Trophoblast cell (in vitro differentiated cells and primary cell): ENCODE measurements at regions not wholly inside any gene's neighbourhood (a gene's known extent, or its start where the extent isn't known, plus 50 kb on each side); places are given as distances from the start of the nearest gene placed in this dataset.

Source experiments
- DNase-seq, 2 donors: peaks; one replicate each; pipeline ENCODE4 v3.0.0-alpha.2; 2016
- H2AFZ ChIP-seq: 2 replicates; pipeline ENCODE4 v1.6.1; 2013; ENCODE audit warnings: low read length, moderate library complexity, mild to moderate bottlenecking; ENCODE audit not compliant: insufficient read depth, poor library complexity
- H2AK5ac ChIP-seq: 2 replicates; pipeline ENCODE4 v1.6.1; 2013; ENCODE audit warnings: mild to moderate bottlenecking, low read length
- H2BK120ac ChIP-seq: 2 replicates; pipeline ENCODE4 v1.6.1; 2013; ENCODE audit warnings: low read length, mild to moderate bottlenecking, moderate library complexity; ENCODE audit not compliant: insufficient read depth, poor library complexity
- H2BK12ac ChIP-seq: 2 replicates; pipeline ENCODE4 v1.6.1; 2013; ENCODE audit warnings: mild to moderate bottlenecking, low read length, moderate library complexity
- H2BK5ac ChIP-seq: 2 replicates; pipeline ENCODE4 v1.6.1; 2013; ENCODE audit warnings: low read length, low read depth, moderate library complexity, mild to moderate bottlenecking; ENCODE audit not compliant: poor library complexity
- H3K14ac ChIP-seq: 2 replicates; pipeline ENCODE4 v1.6.1; 2013; ENCODE audit warnings: mild to moderate bottlenecking, low read length
- H3K18ac ChIP-seq: 2 replicates; pipeline ENCODE4 v1.6.1; 2013; ENCODE audit warnings: mild to moderate bottlenecking, low read length
- H3K23ac ChIP-seq: 2 replicates; pipeline ENCODE4 v1.6.1; 2013; ENCODE audit warnings: low read length
- H3K27ac ChIP-seq: 2 replicates; pipeline ENCODE4 v1.5.1; 2013; ENCODE audit warnings: low read depth, mild to moderate bottlenecking, inconsistent platforms, low read length, moderate library complexity
- H3K27me3 ChIP-seq: 2 replicates; pipeline ENCODE4 v1.6.1; 2013; ENCODE audit warnings: inconsistent platforms, mild to moderate bottlenecking, low read length, moderate library complexity; ENCODE audit not compliant: insufficient read depth
- H3K36me3 ChIP-seq, 2 experiments: 1 replicate in 1 of 2; 2 replicates in 1 of 2; pipeline ENCODE4 v1.6.1; 2013; ENCODE audit warnings: low read length in 2 of 2, mild to moderate bottlenecking in 2 of 2, moderate library complexity in 1 of 2; ENCODE audit not compliant: insufficient read depth in 2 of 2, control insufficient read depth in 1 of 2
- H3K4ac ChIP-seq: 2 replicates; pipeline ENCODE4 v1.6.1; 2013; ENCODE audit warnings: low read depth, mild to moderate bottlenecking, low read length, moderate library complexity
- H3K4me1 ChIP-seq, 2 experiments: 1 replicate in 1 of 2; 2 replicates in 1 of 2; pipeline ENCODE4 v1.6.1; 2013; ENCODE audit warnings: low read length in 2 of 2, mild to moderate bottlenecking in 2 of 2, moderate library complexity in 1 of 2; ENCODE audit not compliant: insufficient read depth in 2 of 2, control insufficient read depth in 1 of 2
- H3K4me2 ChIP-seq: 2 replicates; pipeline ENCODE4 v1.6.1; 2013; ENCODE audit warnings: inconsistent platforms, mild to moderate bottlenecking, low read length, moderate library complexity
- H3K4me3 ChIP-seq: 2 replicates; pipeline ENCODE4 v1.5.1; 2013; ENCODE audit warnings: mild to moderate bottlenecking, low read depth, low read length, inconsistent platforms
- H3K79me1 ChIP-seq: one replicate; pipeline ENCODE4 v1.6.1; 2013; ENCODE audit warnings: low read length
- H3K79me2 ChIP-seq: 2 replicates; pipeline ENCODE4 v1.6.1; 2013; ENCODE audit warnings: low read length, mild to moderate bottlenecking; ENCODE audit not compliant: control insufficient read depth, insufficient read depth, poor library complexity
- H3K9ac ChIP-seq: 2 replicates; pipeline ENCODE4 v1.6.1; 2013; ENCODE audit warnings: mild to moderate bottlenecking, low read length
- H3K9me3 ChIP-seq: 2 replicates; pipeline ENCODE4 v1.6.1; 2013; ENCODE audit warnings: low read depth, mild to moderate bottlenecking, control low read depth, inconsistent platforms, low read length; ENCODE audit not compliant: insufficient read depth
- H4K12ac ChIP-seq: 2 replicates; pipeline ENCODE4 v1.6.1; 2013; ENCODE audit warnings: low read depth, mild to moderate bottlenecking, low read length, moderate library complexity
- H4K8ac ChIP-seq: 2 replicates; pipeline ENCODE4 v1.6.1; 2013; ENCODE audit warnings: low read depth, mild to moderate bottlenecking, low read length, moderate library complexity
- H4K91ac ChIP-seq: one replicate; pipeline ENCODE4 v1.6.1; 2013; ENCODE audit warnings: low read depth, mild to moderate bottlenecking, low read length, moderate library complexity
- WGBS: extraction: QIAGEN DNeasy Blood & Tissue Kit; methylation state at CpG from one replicate; pipeline ENCODE4 v1.1.7; 2013; ENCODE audit warnings: missing lambda C conversion rate; ENCODE audit not compliant: insufficient read length, insufficient coverage; ENCODE audit errors: extremely low coverage; 5-methylcytosine and 5-hydroxymethylcytosine counted together

DNA sequence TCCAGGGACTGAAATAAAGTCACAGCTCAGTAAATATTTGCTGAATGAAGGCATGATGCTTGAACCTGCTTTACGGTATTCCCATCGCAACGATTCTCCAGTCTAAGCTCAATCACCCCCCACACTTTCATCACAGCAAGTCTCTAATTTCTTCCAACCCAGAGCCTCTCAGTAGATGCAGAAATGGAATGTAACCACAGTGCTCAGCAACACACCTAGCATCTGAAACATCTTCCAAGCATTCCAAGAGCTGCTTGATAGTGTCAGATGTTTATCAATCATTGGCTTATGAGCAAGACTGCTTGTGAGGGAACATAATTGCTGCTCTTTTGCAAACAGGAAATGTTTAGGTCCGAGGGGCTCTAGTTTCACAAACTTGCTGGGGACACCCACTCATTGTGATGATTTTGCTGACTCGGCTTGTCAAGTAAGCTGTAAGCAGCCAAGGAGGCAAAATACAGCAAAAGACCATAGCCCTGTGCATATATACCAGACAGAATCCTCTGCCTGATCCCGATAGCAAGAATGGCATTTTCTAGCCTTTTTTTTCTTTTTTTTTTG lies 751.2 kb downstream of the NR2F2 start:
- no peak overlapping the region for H2BK120ac ChIP-seq
- no peak overlapping the region for H3K27ac ChIP-seq
- H3K9ac ChIP-seq: no peak overlapping the region
- no peak overlapping the region for H3K14ac ChIP-seq
- H3K4me3 ChIP-seq: no peak overlapping the region
- H2BK12ac ChIP-seq: no peak overlapping the region
- H4K8ac ChIP-seq: no peak overlapping the region
- H3K23ac ChIP-seq: no peak overlapping the region
- no peak overlapping the region for H3K18ac ChIP-seq
- H3K27me3 ChIP-seq: no peaks in the 10 kb centered on the region
- H3K36me3 ChIP-seq: no peaks in the 10 kb centered on the region
- H4K12ac ChIP-seq: no peak overlapping the region
- no peak overlapping the region for H4K91ac ChIP-seq
- H2BK5ac ChIP-seq: no peak overlapping the region
- no peak overlapping the region for H3K4me2 ChIP-seq
- H2AK5ac ChIP-seq: no peak overlapping the region
- no peaks in the 10 kb centered on the region for H3K79me2 ChIP-seq
- H3K9me3 ChIP-seq: no peaks in the 10 kb centered on the region
- H3K4me1 ChIP-seq: peaks cover 0 to 2% of the 10 kb centered on the region in 2 experiments
- no peak overlapping the region for H3K4ac ChIP-seq
- H3K79me1 ChIP-seq: no peaks in the 10 kb centered on the region
- no peak overlapping the region for H2AFZ ChIP-seq
- whole genome bisulfite sequencing: no CpG with 5 or more reads among the region's 6 CpGs
- DNase-seq: peak; percentile 74 to 91

GRCh38 chr15:97082830-97083229 lies 752.3 kb downstream of the NR2F2 start:
- Histone ChIP-seq H4K12ac (no peak overlapping the region), H3K4me2 (no peak overlapping the region), H2BK12ac (no peak overlapping the region), H3K14ac (no peak overlapping the region), H3K79me1 (no peaks in the 10 kb centered on the region), H3K23ac (no peak overlapping the region), H3K4me3 (no peak overlapping the region), H3K27me3 (no peaks in the 10 kb centered on the region), H2BK120ac (no peak overlapping the region), H2AFZ (no peak overlapping the region), H3K4me1 (peaks cover 0 to 2% of the 10 kb centered on the region in 2 experiments), H3K9ac (no peak overlapping the region), H3K4ac (no peak overlapping the region), H4K8ac (no peak overlapping the region), H4K91ac (no peak overlapping the region), H3K36me3 (no peaks in the 10 kb centered on the region), H2BK5ac (no peak overlapping the region), H3K27ac (no peak overlapping the region), H3K79me2 (no peaks in the 10 kb centered on the region), H3K18ac (no peak overlapping the region), H2AK5ac (no peak overlapping the region), H3K9me3 (no peaks in the 10 kb centered on the region)
- DNase-seq: peak in 1 of 2 donors; percentile 43
- WGBS: no CpG with 5 or more reads among the region's 9 CpGs

- no peak overlapping the region for H3K27ac ChIP-seq
- H2BK5ac ChIP-seq: no peak overlapping the region
- H3K4me3 ChIP-seq: no peak overlapping the region
- no peak overlapping the region for H3K9ac ChIP-seq
- H4K91ac ChIP-seq: no peak overlapping the region
- no peak overlapping the region for H2AFZ ChIP-seq
- no peak overlapping the region for H2BK12ac ChIP-seq
- no peak overlapping the region for H3K23ac ChIP-seq
- no CpG with 5 or more reads among the region's 2 CpGs for WGBS
- no peak overlapping the region for H3K4me2 ChIP-seq
- no peak overlapping the region for H2AK5ac ChIP-seq
- H3K9me3 ChIP-seq: no peaks in the 10 kb centered on the region
- H3K36me3 ChIP-seq: no peaks in the 10 kb centered on the region
- no peak overlapping the region for H4K8ac ChIP-seq
- DNase-seq: no peak
- H3K79me1 ChIP-seq: no peaks in the 10 kb centered on the region
- H4K12ac ChIP-seq: no peak overlapping the region
- H3K4ac ChIP-seq: no peak overlapping the region
- H3K18ac ChIP-seq: no peak overlapping the region
- peaks cover 0 to 2% of the 10 kb centered on the region in 2 experiments for H3K4me1 ChIP-seq
- no peaks in the 10 kb centered on the region for H3K27me3 ChIP-seq
- H2BK120ac ChIP-seq: no peak overlapping the region
- no peak overlapping the region for H3K14ac ChIP-seq
- H3K79me2 ChIP-seq: no peaks in the 10 kb centered on the region
Observed at GRCh38 chr15:97084650-97085049, 754.1 kb downstream of the NR2F2 start.

DNA sequence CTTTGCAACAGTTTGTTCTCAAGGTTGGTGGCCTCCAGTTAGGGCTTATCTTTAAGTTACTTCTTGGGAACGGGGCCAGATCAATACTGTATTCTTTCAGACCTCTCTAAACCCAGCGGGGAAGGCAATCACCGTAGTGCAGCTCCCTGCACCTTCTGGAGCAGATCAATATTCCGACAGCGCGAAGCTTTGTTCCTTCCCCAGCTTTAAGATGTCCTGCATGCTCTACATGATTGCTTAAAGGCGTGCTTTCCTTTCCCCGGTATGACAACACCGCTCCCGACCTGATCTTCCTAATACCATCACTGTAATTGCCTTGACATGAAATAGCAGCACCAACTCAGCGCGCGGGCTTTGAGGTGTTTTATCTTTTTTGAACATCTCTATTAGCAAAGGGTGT lies 755.2 kb downstream of the NR2F2 start:
- H3K4ac ChIP-seq: no peak overlapping the region
- no peak overlapping the region for H3K14ac ChIP-seq
- no peak overlapping the region for H3K23ac ChIP-seq
- H3K9me3 ChIP-seq: no peaks in the 10 kb centered on the region
- H3K4me1 ChIP-seq: peaks cover 0 to 2% of the 10 kb centered on the region in 2 experiments
- no peaks in the 10 kb centered on the region for H3K27me3 ChIP-seq
- H4K12ac ChIP-seq: no peak overlapping the region
- H4K8ac ChIP-seq: no peak overlapping the region
- no peak overlapping the region for H2AFZ ChIP-seq
- H3K79me2 ChIP-seq: no peaks in the 10 kb centered on the region
- no peak overlapping the region for H3K18ac ChIP-seq
- H3K9ac ChIP-seq: no peak overlapping the region
- H3K27ac ChIP-seq: no peak overlapping the region
- no peaks in the 10 kb centered on the region for H3K79me1 ChIP-seq
- H3K4me2 ChIP-seq: no peak overlapping the region
- no peak overlapping the region for H2BK5ac ChIP-seq
- no CpG with 5 or more reads among the region's 13 CpGs for WGBS
- H3K4me3 ChIP-seq: no peak overlapping the region
- H2BK12ac ChIP-seq: no peak overlapping the region
- no peak overlapping the region for H2AK5ac ChIP-seq
- DNase-seq: peak; percentile 75 to 76
- no peak overlapping the region for H2BK120ac ChIP-seq
- no peak overlapping the region for H4K91ac ChIP-seq
- no peaks in the 10 kb centered on the region for H3K36me3 ChIP-seq
